K562 (cell line): ENCODE measurements at regions not wholly inside any gene's neighbourhood (a gene's known extent, or its start where the extent isn't known, plus 50 kb on each side); places are given as distances from the start of the nearest gene placed in this dataset.

Experiments used
- ATAC-seq: fragments of 200-7000 bp; cut with Tn5 transposase; 3 replicates; pipeline ENCODE4 v1.9.1; 2020; ENCODE audit warnings: moderate library complexity
- BruUV-seq: library from RNA; stranded (reverse); fragments of 400-500 nt; replicated peaks from 2 replicates; lab custom pipeline; 2021; lab: Mats Ljungman, UMichigan
- CTCF ChIA-PET: fragments of 300-600 bp; formaldehyde crosslinking; extraction: SDS; loops from one replicate; lab custom pipeline; 2021; ENCODE audit warnings: low intra/inter-chr PET ratio; lab: Yijun Ruan, JAX
- POLR2A ChIA-PET: fragments of 300-600, 350-650 bp; sonication (Branson Sonifier 250); formaldehyde crosslinking; extraction: SDS; loops from one replicate; lab custom pipeline; 2021; ENCODE audit warnings: antibody characterized with exemption, inconsistent platforms; lab: Yijun Ruan, JAX
- DNase-seq, 4 experiments: peaks; one replicate each; pipeline versions ENCODE4 v3.0.0 to v3.0.0-alpha.2; 2011 to 2018; ENCODE audit warnings: low spot score in 3 of 4, mixed read lengths in 3 of 4; ENCODE audit errors: extremely low read depth in 1 of 4
- FAIRE-seq: peaks from 2 replicates; lab custom pipeline; 2011; peaks lifted over from hg19 to GRCh38; lab: Jason Lieb, UNC
- H2AFZ ChIP-seq: 2 replicates; pipeline ENCODE4 v1.6.0; 2011; ENCODE audit warnings: low read depth, low read length, control low read depth, inconsistent platforms
- H3K27ac ChIP-seq: fragments of 200-600 bp; 3 replicates; pipeline ENCODE4 v1.8.0; 2011; ENCODE audit warnings: low read depth, mild to moderate bottlenecking, control low read depth, inconsistent platforms, low read length, moderate library complexity, mixed read lengths; ENCODE audit errors: extremely low read depth
- H3K27me3 ChIP-seq, 2 experiments: fragments of 300-600 bp in 1 of 2; 2 replicates in 1 of 2; 3 replicates in 1 of 2; pipeline versions ENCODE4 v1.6.0 to v1.8.0; 2011; ENCODE audit warnings: inconsistent platforms in 2 of 2, low read length in 2 of 2, mild to moderate bottlenecking in 1 of 2, mixed read lengths in 1 of 2, moderate library complexity in 1 of 2; ENCODE audit not compliant: control insufficient read depth in 2 of 2, insufficient read depth in 2 of 2
- H3K36me3 ChIP-seq: fragments of 300-600 bp; 3 replicates; pipeline ENCODE4 v1.8.0; 2011; ENCODE audit warnings: mild to moderate bottlenecking, low read length, inconsistent platforms; ENCODE audit not compliant: control insufficient read depth, insufficient read depth
- H3K4me1 ChIP-seq, 2 experiments: fragments of 200-600 bp in 1 of 2; replicated peaks in 1 of 2; 2 replicates in 1 of 2; 3 replicates in 1 of 2; pipeline versions ENCODE4 v1.5.1 to v1.8.0; 2011; ENCODE audit warnings: inconsistent platforms in 2 of 2, low read length in 2 of 2, mild to moderate bottlenecking in 1 of 2, mixed read lengths in 1 of 2, moderate library complexity in 1 of 2; ENCODE audit not compliant: control insufficient read depth in 2 of 2, insufficient read depth in 2 of 2
- H3K4me2 ChIP-seq: 2 replicates; pipeline ENCODE4 v1.6.1; 2011; ENCODE audit warnings: low read length, control low read depth, inconsistent platforms, mixed read lengths; ENCODE audit not compliant: insufficient read depth
- H3K4me3 ChIP-seq: fragments of 200-600 bp; sonication (generic), shearing (Covaris generic); 2 replicates; pipeline ENCODE4 v1.5.1; 2016; ENCODE audit warnings: control low read depth, inconsistent platforms
- H3K79me2 ChIP-seq: fragments of 200-600 bp; 3 replicates; pipeline ENCODE4 v1.8.0; 2011; ENCODE audit warnings: low read length, inconsistent platforms; ENCODE audit not compliant: control insufficient read depth, insufficient read depth
- H3K9ac ChIP-seq, 2 experiments: 2 replicates each; pipeline versions ENCODE4 v1.6.0 to v1.6.1; 2011; ENCODE audit warnings: low read depth in 2 of 2, low read length in 2 of 2, control low read depth in 1 of 2, inconsistent platforms in 1 of 2, mild to moderate bottlenecking in 1 of 2, mixed read lengths in 1 of 2; ENCODE audit not compliant: insufficient read depth in 1 of 2
- H3K9me1 ChIP-seq: one replicate; pipeline ENCODE4 v1.6.0; 2011; ENCODE audit warnings: inconsistent platforms, mild to moderate bottlenecking, low read length, moderate library complexity; ENCODE audit not compliant: control insufficient read depth, insufficient read depth
- H3K9me3 ChIP-seq: replicated peaks from 2 replicates; pipeline ENCODE4 v1.5.1; 2011; ENCODE audit warnings: low read depth, low read length, inconsistent platforms; ENCODE audit not compliant: control insufficient read depth, insufficient read depth
- H4K20me1 ChIP-seq: replicated peaks from 2 replicates; pipeline ENCODE4 v1.6.1; 2011; ENCODE audit warnings: low read length, inconsistent platforms, mixed read lengths; ENCODE audit not compliant: control insufficient read depth, insufficient read depth
- COPS2 ChIP-seq: fragments of 450-650 bp; conservative IDR thresholded peaks from 2 replicates; pipeline ENCODE4 v1.6.1; 2016; ENCODE audit warnings: mild to moderate bottlenecking, moderate library complexity
- CXXC5 ChIP-seq: fragments of 250-450 bp; sonication (Bioruptor Pico); IDR thresholded peaks from 2 replicates; pipeline ENCODE4 v1.8.0; 2022; ENCODE audit warnings: inconsistent platforms, mild to moderate bottlenecking, moderate library complexity
- ELF2 ChIP-seq: fragments of 250-450 bp; sonication (Bioruptor Pico); IDR thresholded peaks from 2 replicates; pipeline ENCODE4 v1.5.0; 2021; ENCODE audit warnings: mild to moderate bottlenecking
- FOXK2 ChIP-seq, 2 experiments: fragments of 450-650 bp; IDR thresholded peaks in 1 of 2; conservative IDR thresholded peaks in 1 of 2; 2 replicates each; pipeline ENCODE4 v1.6.1; 2016; ENCODE audit warnings: low read depth in 2 of 2, mild to moderate bottlenecking in 1 of 2
- GTF2F1 ChIP-seq: IDR thresholded peaks from 2 replicates; pipeline ENCODE4 v1.6.1; 2011; ENCODE audit warnings: low read depth, low read length, improper control_type of control experiment
- HDAC2 ChIP-seq: fragments of 450-650 bp; IDR thresholded peaks from 2 replicates; pipeline ENCODE4 v1.6.1; 2016; ENCODE audit warnings: mild to moderate bottlenecking
- HEY1 ChIP-seq: fragments of 250-450 bp; sonication (Bioruptor Pico); IDR thresholded peaks from 2 replicates; pipeline ENCODE4 v1.5.0; 2020; ENCODE audit warnings: mild to moderate bottlenecking, moderate library complexity, borderline replicate concordance
- NCOR1 ChIP-seq: fragments of 450-650 bp; IDR thresholded peaks from 2 replicates; pipeline ENCODE4 v1.6.1; 2016; ENCODE audit warnings: mild to moderate bottlenecking, moderate library complexity
- NFE2L1 ChIP-seq: fragments of 450-650 bp; IDR thresholded peaks from 2 replicates; pipeline ENCODE4 v1.6.1; 2016; ENCODE audit warnings: missing genetic modification characterization, low read depth, mild to moderate bottlenecking, missing compliant biosample characterization, moderate library complexity, borderline replicate concordance
- NUFIP1 ChIP-seq: fragments of 450-650 bp; IDR thresholded peaks from 2 replicates; pipeline ENCODE4 v1.6.1; 2018; ENCODE audit not compliant: partially characterized antibody
- STAT5B ChIP-seq: fragments of 250-450 bp; sonication (Bioruptor Pico); IDR thresholded peaks from 2 replicates; pipeline ENCODE4 v1.8.0; 2021; ENCODE audit warnings: mild to moderate bottlenecking, inconsistent platforms
- ZC3H8 ChIP-seq: fragments of 450-650 bp; IDR thresholded peaks from 2 replicates; pipeline ENCODE4 v1.6.1; 2017
- ZNF12 ChIP-seq: sonication (generic); formaldehyde crosslinking; IDR thresholded peaks from 2 replicates; pipeline ENCODE4 v1.4.0; 2020; ENCODE audit warnings: mild to moderate bottlenecking, missing genetic modification reagents
- ZNF140 ChIP-seq: fragments of 250-450 bp; sonication (Bioruptor Pico); IDR thresholded peaks from 2 replicates; pipeline ENCODE4 v1.8.0; 2021; ENCODE audit warnings: moderate library complexity, mild to moderate bottlenecking, inconsistent platforms
- ZNF212 ChIP-seq: fragments of 450-650 bp; formaldehyde crosslinking; IDR thresholded peaks from 2 replicates; pipeline ENCODE4 v1.4.0; 2020; ENCODE audit warnings: mild to moderate bottlenecking
- WGBS: fragments of 100-300 bp; shearing (Covaris generic); methylation state at CpG from one replicate; pipeline ENCODE4 v1.1.6; 2016; ENCODE audit warnings: low coverage, mixed read lengths; ENCODE audit not compliant: insufficient coverage; ENCODE audit errors: missing lambda C conversion rate; 5-methylcytosine and 5-hydroxymethylcytosine counted together
- in situ Hi-C: fragments of 300-500 bp; cut with MboI; formaldehyde crosslinking; loops from 4 replicates; pipeline ENCODE4 v1.15.0; 2018; ENCODE audit warnings: inconsistent platforms, mixed read lengths
- intact Hi-C: fragments of 100-400 bp; cut with micrococcal nuclease; formaldehyde crosslinking; loops from 2 replicates; pipeline ENCODE4 v1.14.2; 2022
- TF ChIP-seq, protein P1 (sequence below): fragments of 250-450 bp; sonication (Bioruptor Pico); IDR thresholded peaks from 2 replicates; pipeline ENCODE4 v1.4.0; 2020; ENCODE audit warnings: borderline replicate concordance
- TF ChIP-seq, protein P2 (sequence below): fragments of 450-650 bp; IDR thresholded peaks from 2 replicates; pipeline ENCODE4 v1.6.1; 2016; ENCODE audit warnings: borderline replicate concordance
- TF ChIP-seq, protein P3 (sequence below): sonication (generic); formaldehyde crosslinking; IDR thresholded peaks from 2 replicates; pipeline ENCODE4 v1.8.0; 2022; ENCODE audit warnings: mild to moderate bottlenecking, missing genetic modification reagents

DNA sequence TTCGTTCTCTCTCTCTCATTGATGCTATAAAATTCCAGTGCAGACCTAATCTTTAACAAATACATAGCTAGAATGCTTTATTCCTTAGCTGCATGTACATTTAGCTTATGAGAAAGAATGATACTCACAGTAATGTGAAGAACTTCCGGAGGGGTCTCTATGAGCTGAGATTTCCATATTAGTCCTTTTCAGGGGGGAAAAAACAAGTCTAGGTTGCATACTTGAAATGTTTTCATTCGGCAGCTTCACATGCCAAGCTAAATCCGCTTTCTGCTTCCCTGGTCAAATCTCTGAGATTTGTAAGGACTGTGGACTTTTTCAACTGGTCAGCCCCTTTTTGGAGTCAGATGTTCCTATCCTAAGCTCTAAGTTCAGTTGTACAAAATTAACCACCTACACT, 111.5 kb upstream of the COL8A1 start:
- Histone ChIP-seq H3K9ac (no peak overlapping the region), H3K27ac (no peak overlapping the region), H4K20me1 (no peaks in the 10 kb centered on the region), H3K4me1 (no peaks in the 10 kb centered on the region), H3K27me3 (no peaks in the 10 kb centered on the region), H3K9me1 (no peaks in the 10 kb centered on the region), H3K4me2 (no peak overlapping the region), H2AFZ (no peak overlapping the region), H3K36me3 (no peaks in the 10 kb centered on the region), H3K4me3 (no peak overlapping the region), H3K79me2 (no peaks in the 10 kb centered on the region), H3K9me3 (no peaks in the 10 kb centered on the region)
- DNase-seq (no peak), FAIRE-seq (no peak), ATAC-seq (no peak)
- POLR2A ChIA-PET: no interaction called here
- CTCF ChIA-PET: no interaction called here
- no TSS peak for BruUV-seq
- intact Hi-C loops (no loop called here), in situ Hi-C loops (no loop called here)
- WGBS: 0% methylated on average over 4 of the region's 4 CpGs
- TF ChIP-seq STAT5B (CRISPR knock-in tag) (no peak), COPS2 (no peak), FOXK2 (conservative IDR thresholded peaks at IDR 0.05 in 1 of 2, IDR thresholded peaks at IDR 0.05 in 1 of 2; ENCODE audit: low read depth in 2 of 2) (no peak), NUFIP1 (no peak), ZNF140 (CRISPR knock-in tag) (no peak), NCOR1 (no peak), ZNF12 (CRISPR knock-in tag) (no peak), ZC3H8 (no peak), ZNF212 (CRISPR knock-in tag) (no peak), NFE2L1 (no peak), HEY1 (CRISPR knock-in tag) (no peak), ELF2 (CRISPR knock-in tag) (no peak), GTF2F1 (no peak), CXXC5 (CRISPR knock-in tag) (no peak), HDAC2 (no peak)
- TF ChIP-seq, protein P1, sequence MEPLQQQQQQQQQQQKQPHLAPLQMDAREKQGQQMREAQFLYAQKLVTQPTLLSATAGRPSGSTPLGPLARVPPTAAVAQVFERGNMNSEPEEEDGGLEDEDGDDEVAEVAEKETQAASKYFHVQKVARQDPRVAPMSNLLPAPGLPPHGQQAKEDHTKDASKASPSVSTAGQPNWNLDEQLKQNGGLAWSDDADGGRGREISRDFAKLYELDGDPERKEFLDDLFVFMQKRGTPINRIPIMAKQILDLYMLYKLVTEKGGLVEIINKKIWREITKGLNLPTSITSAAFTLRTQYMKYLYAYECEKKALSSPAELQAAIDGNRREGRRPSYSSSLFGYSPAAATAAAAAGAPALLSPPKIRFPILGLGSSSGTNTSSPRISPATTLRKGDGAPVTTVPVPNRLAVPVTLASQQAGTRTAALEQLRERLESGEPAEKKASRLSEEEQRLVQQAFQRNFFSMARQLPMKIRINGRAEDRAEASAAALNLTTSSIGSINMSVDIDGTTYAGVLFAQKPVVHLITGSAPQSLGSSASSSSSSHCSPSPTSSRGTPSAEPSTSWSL (CRISPR knock-in tag): no peak
- TF ChIP-seq, protein P2, sequence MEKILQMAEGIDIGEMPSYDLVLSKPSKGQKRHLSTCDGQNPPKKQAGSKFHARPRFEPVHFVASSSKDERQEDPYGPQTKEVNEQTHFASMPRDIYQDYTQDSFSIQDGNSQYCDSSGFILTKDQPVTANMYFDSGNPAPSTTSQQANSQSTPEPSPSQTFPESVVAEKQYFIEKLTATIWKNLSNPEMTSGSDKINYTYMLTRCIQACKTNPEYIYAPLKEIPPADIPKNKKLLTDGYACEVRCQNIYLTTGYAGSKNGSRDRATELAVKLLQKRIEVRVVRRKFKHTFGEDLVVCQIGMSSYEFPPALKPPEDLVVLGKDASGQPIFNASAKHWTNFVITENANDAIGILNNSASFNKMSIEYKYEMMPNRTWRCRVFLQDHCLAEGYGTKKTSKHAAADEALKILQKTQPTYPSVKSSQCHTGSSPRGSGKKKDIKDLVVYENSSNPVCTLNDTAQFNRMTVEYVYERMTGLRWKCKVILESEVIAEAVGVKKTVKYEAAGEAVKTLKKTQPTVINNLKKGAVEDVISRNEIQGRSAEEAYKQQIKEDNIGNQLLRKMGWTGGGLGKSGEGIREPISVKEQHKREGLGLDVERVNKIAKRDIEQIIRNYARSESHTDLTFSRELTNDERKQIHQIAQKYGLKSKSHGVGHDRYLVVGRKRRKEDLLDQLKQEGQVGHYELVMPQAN: no peak
- TF ChIP-seq, protein P3, sequence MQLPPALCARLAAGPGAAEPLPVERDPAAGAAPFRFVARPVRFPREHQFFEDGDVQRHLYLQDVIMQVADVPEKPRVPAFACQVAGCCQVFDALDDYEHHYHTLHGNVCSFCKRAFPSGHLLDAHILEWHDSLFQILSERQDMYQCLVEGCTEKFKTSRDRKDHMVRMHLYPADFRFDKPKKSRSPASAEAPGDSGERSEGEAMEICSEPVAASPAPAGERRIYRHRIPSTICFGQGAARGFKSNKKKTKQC (CRISPR knock-in tag): no peak
